CD4-positive, alpha-beta T cell (primary cell): ENCODE measurements at regions not wholly inside any gene's neighbourhood (a gene's known extent, or its start where the extent isn't known, plus 50 kb on each side); places are given as distances from the start of the nearest gene placed in this dataset.

Experiments used
- ATAC-seq: fragments of 200-7000 bp; cut with Tn5 transposase; one replicate; pipeline ENCODE4 v1.10.0; 2022; ENCODE audit warnings: mild to moderate bottlenecking; ENCODE audit not compliant: poor library complexity
- CTCF ChIA-PET: fragments of 350-600 bp; sonication (Branson Sonifier 250); formaldehyde crosslinking; loops from one replicate; lab custom pipeline; 2021; ENCODE audit warnings: antibody characterized with exemption, inconsistent platforms; lab: Charles Lee
- POLR2A ChIA-PET: fragments of 350-600 bp; sonication (Branson Sonifier 250); formaldehyde crosslinking; loops from one replicate; lab custom pipeline; 2021; ENCODE audit warnings: antibody characterized with exemption, inconsistent platforms; lab: Charles Lee
- DNase-seq, 14 experiments: peaks; one replicate each; pipeline ENCODE4 v3.0.0-alpha.2; 2013 to 2020; ENCODE audit warnings: mixed read lengths in 2 of 14
- H3K27ac ChIP-seq, 2 donors: one replicate each; pipeline versions ENCODE4 v1.5.1 to v1.7.0; 2013; ENCODE audit warnings: low read length in 2 of 2, low read depth in 1 of 2, mild to moderate bottlenecking in 1 of 2
- H3K27me3 ChIP-seq, 2 experiments: 1 replicate in 1 of 2; 2 replicates in 1 of 2; pipeline versions ENCODE4 v1.6.1 to v1.7.0; 2013; ENCODE audit warnings: low read length in 2 of 2, control low read depth in 1 of 2, mild to moderate bottlenecking in 1 of 2, moderate library complexity in 1 of 2; ENCODE audit not compliant: insufficient read depth in 2 of 2, control insufficient read depth in 1 of 2
- H3K36me3 ChIP-seq: one replicate; pipeline ENCODE4 v1.6.1; 2013; ENCODE audit warnings: low read length, control low read depth; ENCODE audit not compliant: insufficient read depth
- H3K4me1 ChIP-seq: one replicate; pipeline ENCODE4 v1.6.1; 2013; ENCODE audit warnings: low read length, control low read depth; ENCODE audit not compliant: insufficient read depth
- H3K4me3 ChIP-seq: one replicate; pipeline ENCODE4 v1.5.1; 2013; ENCODE audit warnings: mild to moderate bottlenecking, low read length, moderate library complexity
- H3K9me3 ChIP-seq, 2 experiments: 1 replicate in 1 of 2; 2 replicates in 1 of 2; pipeline versions ENCODE4 v1.6.1 to v1.7.0; 2013; ENCODE audit warnings: low read length in 2 of 2, mild to moderate bottlenecking in 2 of 2, control low read depth in 1 of 2, moderate library complexity in 1 of 2; ENCODE audit not compliant: control insufficient read depth in 1 of 2, insufficient read depth in 1 of 2
- H3K27ac Mint-ChIP-seq: one replicate; pipeline ENCODE4 v1.8.0; 2020; ENCODE audit warnings: mixed read lengths
- H3K27me3 Mint-ChIP-seq: one replicate; pipeline ENCODE4 v1.8.0; 2021; ENCODE audit warnings: mixed read lengths
- H3K36me3 Mint-ChIP-seq: one replicate; pipeline ENCODE4 v1.8.0; 2021; ENCODE audit warnings: low read depth, mixed read lengths
- H3K4me1 Mint-ChIP-seq: one replicate; pipeline ENCODE4 v1.8.0; 2021; ENCODE audit warnings: low read depth, mixed read lengths
- H3K4me3 Mint-ChIP-seq: one replicate; pipeline ENCODE4 v1.8.0; 2020; ENCODE audit warnings: mild to moderate bottlenecking, mixed read lengths
- H3K9me3 Mint-ChIP-seq: one replicate; pipeline ENCODE4 v1.8.0; 2020; ENCODE audit warnings: mixed read lengths
- CTCF ChIP-seq: fragments of 200-600 bp; IDR thresholded peaks from one replicate; pipeline ENCODE4 v1.8.0; 2022; ENCODE audit warnings: antibody characterized with exemption, mild to moderate bottlenecking
- intact Hi-C, 2 experiments: fragments of 100-400 bp; cut with DNase I in 1 of 2; cut with micrococcal nuclease in 1 of 2; formaldehyde crosslinking; loops; one replicate each; pipeline versions ENCODE4 v1.15.1 to v1.9.0; 2023 to 2025; cut with DNase I, micrococcal nuclease

GRCh38 chr15:35690089-35690488 is 144.1 kb upstream of the DPH6 start:
- intact Hi-C loops = no loop called here
- ChIA-PET CTCF (no interaction called here), POLR2A (no interaction called here)
- Histone ChIP-seq H3K36me3 (no peaks in the 10 kb centered on the region), H3K27me3 (peaks cover 0 to 3% of the 10 kb centered on the region in 2 experiments), H3K27ac (no peak overlapping the region), H3K4me3 (no peak overlapping the region), H3K9me3 (no peaks in the 10 kb centered on the region), H3K4me1 (no peaks in the 10 kb centered on the region)
- no peaks in the 10 kb centered on the region for H3K9me3 Mint-ChIP-seq
- no peak overlapping the region for H3K4me3 Mint-ChIP-seq
- H3K36me3 Mint-ChIP-seq = no peaks in the 10 kb centered on the region
- DNase-seq (no peak), ATAC-seq (no peak)
- peaks cover 23% of the 10 kb centered on the region for H3K27me3 Mint-ChIP-seq
- H3K27ac Mint-ChIP-seq = no peak overlapping the region
- TF ChIP-seq CTCF = no peak
- no peaks in the 10 kb centered on the region for H3K4me1 Mint-ChIP-seq

- H3K36me3 ChIP-seq = no peaks in the 10 kb centered on the region
- H3K27ac Mint-ChIP-seq = no peak overlapping the region
- H3K9me3 Mint-ChIP-seq = no peaks in the 10 kb centered on the region
- DNase-seq (no peak), ATAC-seq (no peak)
- H3K4me3 ChIP-seq = no peak overlapping the region
- no peak overlapping the region for H3K27ac ChIP-seq
- ChIA-PET POLR2A (no interaction called here), CTCF (no interaction called here)
- H3K36me3 Mint-ChIP-seq = no peaks in the 10 kb centered on the region
- H3K4me1 ChIP-seq = no peaks in the 10 kb centered on the region
- H3K4me3 Mint-ChIP-seq = no peak overlapping the region
- H3K27me3 ChIP-seq = peaks cover 0 to 3% of the 10 kb centered on the region in 2 experiments
- intact Hi-C loops = no loop called here
- no peaks in the 10 kb centered on the region for H3K4me1 Mint-ChIP-seq
- no peaks in the 10 kb centered on the region for H3K9me3 ChIP-seq
- TF ChIP-seq CTCF = no peak
- H3K27me3 Mint-ChIP-seq = peaks cover 21% of the 10 kb centered on the region
These were observed 144.7 kb upstream of the DPH6 start for GRCh38 chr15:35690698-35691116.

- peaks cover 0 to 3% of the 10 kb centered on the region in 2 experiments for H3K27me3 ChIP-seq
- intact Hi-C loops = no loop called here
- CTCF ChIA-PET = no interaction called here
These were observed 145.3 kb upstream of the DPH6 start for GRCh38 chr15:35691173-35691761.

More at GRCh38 chr15:35691173-35691761, 145.3 kb upstream of the DPH6 start:
- Mint-ChIP-seq H3K4me3 (no peak overlapping the region), H3K9me3 (no peaks in the 10 kb centered on the region), H3K36me3 (no peaks in the 10 kb centered on the region), H3K4me1 (no peaks in the 10 kb centered on the region), H3K27me3 (peaks cover 18% of the 10 kb centered on the region), H3K27ac (no peak overlapping the region)
- no peak for ATAC-seq
- H3K4me1 ChIP-seq = no peaks in the 10 kb centered on the region
- no peak overlapping the region for H3K4me3 ChIP-seq
- POLR2A ChIA-PET = no interaction called here
- DNase-seq = no peak
- no peak overlapping the region for H3K27ac ChIP-seq
- H3K36me3 ChIP-seq = no peaks in the 10 kb centered on the region
- no peaks in the 10 kb centered on the region for H3K9me3 ChIP-seq
- TF ChIP-seq CTCF = no peak
